GM12892 (cell line): ENCODE measurements at regions not wholly inside any gene's neighbourhood (a gene's known extent, or its start where the extent isn't known, plus 50 kb on each side); places are given as distances from the start of the nearest gene placed in this dataset.

ENCODE experiments used
- POLR2A ChIP-seq: IDR thresholded peaks from 2 replicates; pipeline ENCODE4 v1.6.1; 2011; ENCODE audit warnings: low read depth, low read length, control low read depth
- TAF1 ChIP-seq: IDR thresholded peaks from 2 replicates; pipeline ENCODE4 v1.6.1; 2011; ENCODE audit warnings: low read depth, mild to moderate bottlenecking, control low read depth, low read length, borderline replicate concordance

DNA sequence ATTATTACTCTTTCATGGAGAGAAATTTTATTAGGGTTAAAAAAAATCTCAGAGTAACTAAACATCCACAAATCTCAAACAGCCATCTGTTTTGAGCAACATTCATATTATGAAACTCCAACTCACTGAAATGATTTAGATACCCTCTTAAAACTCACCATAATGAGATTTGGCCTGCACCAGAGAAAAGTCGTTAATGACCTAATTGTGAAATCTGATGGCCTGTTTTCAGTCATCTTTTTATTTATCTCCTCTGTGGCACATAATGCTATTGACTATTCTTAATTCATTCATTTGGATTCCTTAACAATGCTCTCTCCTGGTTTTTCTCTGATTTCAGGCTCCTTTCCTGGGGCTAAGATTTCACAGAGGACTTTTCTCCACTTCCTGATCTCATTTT lies 192.7 kb downstream of the RNF144B start:
- TF ChIP-seq POLR2A, result no peak
- no peak for TF ChIP-seq TAF1
